DMS53 (cell line): ENCODE measurements at regions not wholly inside any gene's neighbourhood (a gene's known extent, or its start where the extent isn't known, plus 50 kb on each side); places are given as distances from the start of the nearest gene placed in this dataset.
"Not testable (repeated sequence)": the region's sequence is repeated elsewhere in the genome, so short reads cannot be mapped to it uniquely, and the experiment has no call there.

Experiments
- DNase-seq: peaks from one replicate; lab custom pipeline; 2025; lab: John Stamatoyannopoulos, UW

- not testable (repeated sequence) for DNase-seq
Measured at GRCh38 chr1:109857702-109858101, 52.9 kb upstream of the CSF1 start.

GRCh38 chr1:109855986-109856385, 54.7 kb upstream of the CSF1 start:
- DNase-seq = not testable (repeated sequence)

GRCh38 chr1:109853972-109854371, 56.7 kb upstream of the CSF1 start:
- DNase-seq = not testable (repeated sequence)

- DNase-seq = not testable (repeated sequence)
Measured at GRCh38 chr1:109852221-109853015, 58.2 kb upstream of the CSF1 start.

- no peak for DNase-seq
Measured at GRCh38 chr1:109850827-109851226, 59.8 kb upstream of the CSF1 start.

- no peak for DNase-seq
Measured at GRCh38 chr1:109850194-109850593, 60.5 kb upstream of the CSF1 start.

- DNase-seq = no peak
Measured at GRCh38 chr1:109849655-109850054, 61.0 kb upstream of the CSF1 start.

- peak; percentile 27 for DNase-seq
Measured at GRCh38 chr1:109847251-109847650, 63.4 kb upstream of the CSF1 start.

- no peak for DNase-seq
Measured at GRCh38 chr1:109846846-109847245, 63.8 kb upstream of the CSF1 start.

- peak; percentile 89 for DNase-seq
Measured at GRCh38 chr1:109846162-109846561, 64.5 kb upstream of the CSF1 start.

- DNase-seq = no peak
Measured at GRCh38 chr1:109845658-109846057, 65.0 kb upstream of the CSF1 start.

GRCh38 chr1:109844609-109845008, 66.0 kb upstream of the CSF1 start:
- no peak for DNase-seq

GRCh38 chr1:109840011-109840629, 70.5 kb upstream of the CSF1 start:
- DNase-seq = peak; percentile 47

- not testable (repeated sequence) for DNase-seq
Measured at GRCh38 chr1:109839276-109839675, 71.4 kb upstream of the CSF1 start.

- DNase-seq = no peak
Measured at GRCh38 chr1:109838838-109839240, 71.8 kb upstream of the CSF1 start.

- no peak for DNase-seq
Measured at GRCh38 chr1:109837852-109838570, 72.6 kb upstream of the CSF1 start.

- DNase-seq = not testable (repeated sequence)
Measured at GRCh38 chr1:109835645-109836044, 71.9 kb upstream of the EPS8L3 start.

GRCh38 chr1:109834951-109835350, 71.2 kb upstream of the EPS8L3 start:
- no peak for DNase-seq

- DNase-seq = no peak
Measured at GRCh38 chr1:109832945-109833344, 69.2 kb upstream of the EPS8L3 start.

GRCh38 chr1:109828756-109829505, 65.2 kb upstream of the EPS8L3 start:
- no peak for DNase-seq

- no peak for DNase-seq
Measured at GRCh38 chr1:109827986-109828385, 64.3 kb upstream of the EPS8L3 start.

- DNase-seq = no peak
Measured at GRCh38 chr1:109827466-109827865, 63.7 kb upstream of the EPS8L3 start.
